Nephron (organoid): ENCODE measurements at regions not wholly inside any gene's neighbourhood (a gene's known extent, or its start where the extent isn't known, plus 50 kb on each side); places are given as distances from the start of the nearest gene placed in this dataset.
"Not testable (repeated sequence)": the region's sequence is repeated elsewhere in the genome, so short reads cannot be mapped to it uniquely, and the experiment has no call there.

Experiments
- H3K27ac Mint-ChIP-seq, 3 experiments: 2 replicates each; pipeline ENCODE4 v1.8.0; 2020; ENCODE audit warnings: mixed read lengths in 3 of 3, mild to moderate bottlenecking in 2 of 3, moderate library complexity in 1 of 3
- H3K27me3 Mint-ChIP-seq: 2 replicates; pipeline ENCODE4 v1.8.0; 2021; ENCODE audit warnings: low read depth, mild to moderate bottlenecking, moderate library complexity, mixed read lengths
- H3K36me3 Mint-ChIP-seq: 2 replicates; pipeline ENCODE4 v1.8.0; 2020; ENCODE audit warnings: low read depth, mixed read lengths
- H3K4me1 Mint-ChIP-seq: 2 replicates; pipeline ENCODE4 v1.8.0; 2020; ENCODE audit warnings: mixed read lengths
- H3K4me3 Mint-ChIP-seq, 3 experiments: 2 replicates each; pipeline ENCODE4 v1.8.0; 2020; ENCODE audit warnings: mild to moderate bottlenecking in 3 of 3, mixed read lengths in 3 of 3, moderate library complexity in 2 of 3
- H3K9me3 Mint-ChIP-seq: 2 replicates; pipeline ENCODE4 v1.8.0; 2020; ENCODE audit warnings: mixed read lengths
- TF ChIP-seq, protein P1 (sequence below), 3 experiments: fragments of 200-600 bp; sonication (generic); IDR thresholded peaks; one replicate each; pipeline ENCODE4 v1.5.0; 2021; ENCODE audit warnings: antibody characterized with exemption in 3 of 3; ENCODE audit not compliant: unreplicated experiment in 3 of 3

DNA sequence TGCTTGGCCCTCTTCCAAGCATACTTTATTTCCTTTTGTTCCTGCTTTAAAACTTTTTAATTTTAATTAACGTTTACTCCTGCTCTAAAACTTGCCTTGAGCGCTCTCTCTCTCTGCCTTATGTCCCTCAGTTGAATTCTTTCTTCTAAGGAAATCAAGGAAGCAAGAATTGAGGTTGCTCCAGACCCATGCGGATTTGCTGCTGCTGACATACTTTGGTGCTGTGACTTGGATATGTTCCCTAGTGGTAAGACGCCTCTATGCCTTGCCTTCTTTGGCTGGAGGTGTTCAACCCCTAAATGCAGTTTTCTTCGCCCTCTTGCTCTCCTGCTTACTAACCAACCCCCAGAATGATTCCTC, 148.1 kb downstream of the ADSS2 start:
- H3K4me3 Mint-ChIP-seq, result no peak overlapping the region
- peak overlapping the region; percentile 13 to 39 (median 29) for H3K27ac Mint-ChIP-seq
- peaks cover 17% of the 10 kb centered on the region for H3K9me3 Mint-ChIP-seq
- TF ChIP-seq, protein P1, sequence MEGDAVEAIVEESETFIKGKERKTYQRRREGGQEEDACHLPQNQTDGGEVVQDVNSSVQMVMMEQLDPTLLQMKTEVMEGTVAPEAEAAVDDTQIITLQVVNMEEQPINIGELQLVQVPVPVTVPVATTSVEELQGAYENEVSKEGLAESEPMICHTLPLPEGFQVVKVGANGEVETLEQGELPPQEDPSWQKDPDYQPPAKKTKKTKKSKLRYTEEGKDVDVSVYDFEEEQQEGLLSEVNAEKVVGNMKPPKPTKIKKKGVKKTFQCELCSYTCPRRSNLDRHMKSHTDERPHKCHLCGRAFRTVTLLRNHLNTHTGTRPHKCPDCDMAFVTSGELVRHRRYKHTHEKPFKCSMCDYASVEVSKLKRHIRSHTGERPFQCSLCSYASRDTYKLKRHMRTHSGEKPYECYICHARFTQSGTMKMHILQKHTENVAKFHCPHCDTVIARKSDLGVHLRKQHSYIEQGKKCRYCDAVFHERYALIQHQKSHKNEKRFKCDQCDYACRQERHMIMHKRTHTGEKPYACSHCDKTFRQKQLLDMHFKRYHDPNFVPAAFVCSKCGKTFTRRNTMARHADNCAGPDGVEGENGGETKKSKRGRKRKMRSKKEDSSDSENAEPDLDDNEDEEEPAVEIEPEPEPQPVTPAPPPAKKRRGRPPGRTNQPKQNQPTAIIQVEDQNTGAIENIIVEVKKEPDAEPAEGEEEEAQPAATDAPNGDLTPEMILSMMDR (IDR thresholded peaks at IDR 0.05; ENCODE audit: unreplicated experiment in 3 of 3), result no peak
- no peaks in the 10 kb centered on the region for H3K36me3 Mint-ChIP-seq
- H3K4me1 Mint-ChIP-seq, result peaks cover 42% of the 10 kb centered on the region
- peaks cover 4% of the 10 kb centered on the region for H3K27me3 Mint-ChIP-seq

DNA sequence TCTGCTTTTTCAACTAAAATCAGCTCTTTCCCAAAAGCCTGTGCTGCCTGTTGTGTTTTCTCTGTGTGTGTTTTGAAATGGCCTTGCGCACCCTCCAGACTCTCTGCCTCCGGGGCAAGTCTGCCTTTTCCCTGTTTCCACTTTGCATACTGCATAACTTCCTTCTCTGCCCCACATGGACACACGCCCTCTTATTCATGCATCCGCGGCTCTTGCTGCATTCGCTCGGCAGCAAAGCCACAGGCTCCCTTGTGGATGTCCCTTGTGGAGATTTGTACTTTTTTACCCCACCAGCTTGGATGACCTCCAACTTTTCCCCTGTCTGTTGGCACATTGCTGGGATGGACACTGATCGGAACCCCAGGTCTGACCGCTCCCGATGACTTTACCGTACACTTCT, 147.6 kb downstream of the ADSS2 start:
- Mint-ChIP-seq H3K9me3 (peaks cover 19% of the 10 kb centered on the region), H3K36me3 (no peaks in the 10 kb centered on the region), H3K27ac (peak overlapping the region; percentile 13 to 39 (median 16)), H3K4me1 (peaks cover 40% of the 10 kb centered on the region), H3K27me3 (peaks cover 4% of the 10 kb centered on the region), H3K4me3 (no peak overlapping the region)
- TF ChIP-seq, protein P1 (IDR thresholded peaks at IDR 0.05; ENCODE audit: unreplicated experiment in 3 of 3), result no peak

GRCh38 chr1:244304656-244305055, 147.1 kb downstream of the ADSS2 start:
- no peaks in the 10 kb centered on the region for H3K36me3 Mint-ChIP-seq
- H3K27ac Mint-ChIP-seq, result peak overlapping the region in 1 of 3 experiments; percentile 39
- H3K27me3 Mint-ChIP-seq, result no peaks in the 10 kb centered on the region
- peaks cover 35% of the 10 kb centered on the region for H3K4me1 Mint-ChIP-seq
- no peak overlapping the region for H3K4me3 Mint-ChIP-seq
- TF ChIP-seq, protein P1 (IDR thresholded peaks at IDR 0.05; ENCODE audit: unreplicated experiment in 3 of 3), result no peak
- peaks cover 23% of the 10 kb centered on the region for H3K9me3 Mint-ChIP-seq

DNA sequence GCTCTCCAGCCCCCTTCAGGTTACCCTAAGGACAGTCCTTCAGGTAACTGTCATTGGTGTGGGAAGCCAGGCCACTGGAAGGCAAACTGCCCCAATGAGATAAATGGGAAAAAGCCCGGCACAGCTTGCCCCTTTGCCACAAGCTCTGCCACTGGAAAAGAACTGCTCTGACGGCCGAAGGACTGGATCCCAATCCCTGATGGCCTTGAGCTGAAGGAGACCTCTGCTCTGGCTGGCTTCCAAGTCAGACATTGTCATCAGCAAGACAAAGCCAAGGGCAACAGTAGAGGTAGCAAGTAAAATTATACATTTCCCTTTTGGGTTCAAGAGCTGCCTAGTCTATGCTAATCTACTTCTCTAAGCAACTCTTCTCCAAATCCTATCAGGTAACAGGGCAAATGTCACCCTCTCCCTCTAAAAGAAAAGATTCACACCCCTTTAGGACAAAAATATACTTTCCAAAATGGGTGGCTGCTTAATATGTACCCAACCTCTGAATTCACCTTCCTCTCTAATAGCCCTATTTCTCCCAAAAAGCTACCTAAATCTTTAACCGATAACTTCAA, 145.8 kb downstream of the ADSS2 start:
- Mint-ChIP-seq H3K4me1 (peaks cover 33% of the 10 kb centered on the region), H3K9me3 (peaks cover 23% of the 10 kb centered on the region), H3K36me3 (no peaks in the 10 kb centered on the region), H3K27me3 (no peaks in the 10 kb centered on the region), H3K27ac (no peak overlapping the region), H3K4me3 (no peak overlapping the region)
- TF ChIP-seq, protein P1 (IDR thresholded peaks at IDR 0.05; ENCODE audit: unreplicated experiment in 3 of 3), result no peak

DNA sequence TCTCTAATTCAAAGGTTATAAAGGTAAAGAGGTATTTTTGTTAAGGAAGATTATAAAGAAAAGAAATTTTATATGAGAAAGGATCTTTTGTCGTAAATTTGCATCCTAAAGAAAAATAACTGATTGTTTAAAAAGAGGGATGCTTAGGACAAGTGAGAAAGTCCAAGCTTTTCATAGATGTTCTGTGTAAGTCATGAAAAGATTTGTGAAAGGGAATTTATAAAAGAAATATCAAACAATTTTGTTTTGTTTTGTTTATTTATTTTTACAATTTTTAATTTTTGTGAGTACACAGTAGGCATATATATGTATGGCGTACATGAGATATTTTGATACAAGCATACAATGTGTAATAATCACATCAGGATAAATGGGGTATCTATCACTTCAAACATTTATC, 145.2 kb downstream of the ADSS2 start:
- no peaks in the 10 kb centered on the region for H3K36me3 Mint-ChIP-seq
- H3K4me3 Mint-ChIP-seq, result no peak overlapping the region
- H3K4me1 Mint-ChIP-seq, result peaks cover 30% of the 10 kb centered on the region
- no peaks in the 10 kb centered on the region for H3K27me3 Mint-ChIP-seq
- peaks cover 23% of the 10 kb centered on the region for H3K9me3 Mint-ChIP-seq
- no peak overlapping the region for H3K27ac Mint-ChIP-seq
- TF ChIP-seq, protein P1 (IDR thresholded peaks at IDR 0.05; ENCODE audit: unreplicated experiment in 3 of 3), result no peak

DNA sequence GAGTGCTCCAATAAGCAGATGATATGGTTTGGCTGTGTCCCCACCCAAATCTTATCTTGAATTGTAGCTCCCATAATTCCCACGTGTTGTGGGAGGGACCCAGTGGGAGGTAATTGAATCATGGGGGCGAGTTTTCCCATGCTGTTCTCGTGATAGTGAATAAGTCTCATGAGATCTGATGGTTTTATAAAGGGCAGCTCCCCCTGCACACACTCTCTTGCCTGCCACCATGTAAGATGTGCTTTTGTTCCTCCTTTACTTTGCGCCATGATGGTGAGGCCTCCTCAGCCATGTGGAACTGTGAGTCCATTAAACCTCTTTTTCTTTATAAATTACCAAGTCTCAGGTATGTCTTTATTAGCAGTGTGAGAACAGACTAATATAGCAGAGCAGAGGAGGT, 142.5 kb downstream of the ADSS2 start:
- H3K4me1 Mint-ChIP-seq, result peaks cover 13% of the 10 kb centered on the region
- not testable (repeated sequence) for H3K27me3 Mint-ChIP-seq, H3K4me3 Mint-ChIP-seq, H3K36me3 Mint-ChIP-seq, H3K27ac Mint-ChIP-seq
- peaks cover 23% of the 10 kb centered on the region for H3K9me3 Mint-ChIP-seq
